GM21360 (cell line): ENCODE measurements at regions not wholly inside any gene's neighbourhood (a gene's known extent, or its start where the extent isn't known, plus 50 kb on each side); places are given as distances from the start of the nearest gene placed in this dataset.
"Not testable (repeated sequence)": the region's sequence is repeated elsewhere in the genome, so short reads cannot be mapped to it uniquely, and the experiment has no call there.

ENCODE experiments used
- ATAC-seq: cut with Tn5 transposase; IDR thresholded peaks from one replicate; pipeline ENCODE4 v1.9.1; 2021; ENCODE audit warnings: mild to moderate bottlenecking, moderate library complexity; ENCODE audit not compliant: unreplicated experiment

DNA sequence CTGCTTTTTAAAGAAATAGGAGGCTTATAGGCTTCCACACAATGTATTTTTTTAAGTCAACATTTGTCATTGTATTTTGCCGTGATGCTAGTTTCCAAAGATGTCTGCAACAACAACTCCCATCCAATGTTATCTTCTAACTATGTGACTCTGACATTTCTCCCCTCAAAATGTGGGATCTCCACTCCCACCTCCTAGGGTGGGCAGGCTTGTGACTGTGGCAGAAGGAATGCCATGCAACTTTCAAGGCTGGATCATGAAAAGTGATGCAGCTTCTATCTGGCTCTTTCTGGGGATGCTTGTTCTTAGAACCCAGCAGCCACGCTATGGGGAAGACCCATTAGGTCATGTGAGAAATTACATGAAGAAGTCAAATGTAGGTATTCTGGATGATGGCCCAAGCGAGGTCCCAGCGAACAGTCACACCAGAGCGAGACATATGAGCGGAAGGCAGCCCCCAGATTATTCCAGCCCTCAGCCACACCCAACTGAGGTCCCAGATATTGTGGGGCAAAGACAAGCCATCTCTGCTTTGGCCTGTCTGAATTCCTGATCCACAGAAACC is 124.3 kb downstream of the BDH1 start:
- no peak for ATAC-seq

DNA sequence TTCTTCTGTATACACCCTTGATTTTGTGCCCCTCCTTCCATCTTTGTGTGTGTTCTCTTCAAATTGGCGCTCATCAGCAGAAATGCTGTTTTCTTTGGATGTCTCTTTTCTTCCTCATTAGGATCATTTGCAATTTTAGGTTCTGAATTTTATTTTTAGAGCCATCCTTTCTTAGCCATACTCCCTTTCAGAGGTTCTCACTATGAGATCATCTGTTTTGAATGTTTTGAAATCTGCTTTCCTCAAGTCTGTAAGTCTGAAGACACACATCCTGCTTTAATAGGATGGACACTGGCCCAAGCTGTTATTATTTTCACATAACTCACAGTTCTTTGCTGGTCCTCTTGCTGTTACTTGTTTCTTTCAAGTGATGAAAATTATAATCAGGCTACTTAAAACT is 124.8 kb downstream of the BDH1 start:
- no peak for ATAC-seq

DNA sequence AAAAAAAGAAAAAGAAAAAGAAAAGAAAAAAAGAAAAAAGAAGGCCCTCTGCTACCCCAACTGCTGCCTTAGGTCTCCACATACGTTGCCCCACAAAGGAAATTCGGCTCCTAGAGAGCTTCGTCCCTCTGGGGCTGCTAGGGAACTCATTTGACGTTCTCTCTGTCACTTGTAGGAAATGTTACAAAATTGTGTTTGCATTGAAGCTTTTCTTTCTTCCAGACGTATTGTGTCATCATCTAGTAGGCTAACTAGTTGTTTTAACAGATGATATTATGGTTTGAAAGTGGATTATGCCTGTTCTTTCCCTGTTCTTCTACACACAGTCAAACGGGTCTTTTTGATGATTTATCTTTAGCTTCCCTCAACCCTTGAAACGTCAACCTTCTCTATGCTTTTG is 125.3 kb downstream of the BDH1 start:
- ATAC-seq: no peak

DNA sequence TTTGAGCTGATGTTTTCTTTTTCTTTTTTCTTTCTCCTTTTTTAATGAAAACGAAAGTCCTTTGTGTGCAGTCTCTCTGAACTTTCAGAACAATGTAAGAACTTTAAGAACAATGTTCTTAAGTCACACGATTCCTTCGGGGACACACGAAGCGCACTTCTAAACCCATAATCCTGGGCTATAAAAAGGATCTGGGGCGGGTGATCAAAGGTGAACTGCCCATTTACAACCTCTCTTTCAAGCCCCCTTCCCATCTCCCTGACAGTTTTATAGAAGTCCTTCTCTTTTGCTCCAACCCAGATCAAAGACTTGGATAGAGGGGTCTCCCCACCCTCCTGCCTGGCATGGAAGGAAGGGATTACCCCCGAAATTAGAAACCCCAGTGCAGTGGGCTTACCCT is 126.8 kb downstream of the BDH1 start:
- ATAC-seq: no peak

DNA sequence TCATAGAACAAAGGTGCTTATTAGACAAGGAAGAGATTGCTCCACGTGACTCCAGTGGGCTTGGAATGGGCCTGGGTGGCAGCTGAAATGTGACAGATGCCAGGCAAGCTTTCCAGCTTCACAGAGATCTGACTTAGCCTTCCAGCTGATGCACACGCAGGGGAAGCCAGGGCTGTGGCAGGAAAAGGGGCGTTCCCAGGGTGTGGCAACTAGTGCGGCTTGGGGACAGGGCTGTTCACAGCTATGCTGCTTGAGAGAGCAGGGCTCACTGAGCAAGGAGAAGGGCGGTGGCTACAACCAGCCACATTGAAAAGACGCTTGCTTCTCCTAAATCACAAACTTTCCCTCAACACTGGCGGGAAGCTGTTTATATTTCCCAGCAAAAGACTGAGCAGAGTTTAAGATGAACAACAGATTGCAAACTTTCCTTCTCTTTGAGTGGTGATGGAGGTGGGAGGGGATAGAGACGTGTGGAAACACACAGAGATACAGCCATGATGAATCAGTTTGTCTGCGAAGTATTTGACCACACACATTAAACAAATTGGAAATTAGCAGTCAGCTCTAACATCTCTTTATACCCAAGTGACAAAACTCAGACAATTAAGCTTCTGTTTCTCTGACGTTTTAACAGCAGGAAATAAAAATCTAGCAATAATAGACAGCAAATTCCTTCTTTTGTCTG is 127.5 kb downstream of the BDH1 start:
- no peak for ATAC-seq

DNA sequence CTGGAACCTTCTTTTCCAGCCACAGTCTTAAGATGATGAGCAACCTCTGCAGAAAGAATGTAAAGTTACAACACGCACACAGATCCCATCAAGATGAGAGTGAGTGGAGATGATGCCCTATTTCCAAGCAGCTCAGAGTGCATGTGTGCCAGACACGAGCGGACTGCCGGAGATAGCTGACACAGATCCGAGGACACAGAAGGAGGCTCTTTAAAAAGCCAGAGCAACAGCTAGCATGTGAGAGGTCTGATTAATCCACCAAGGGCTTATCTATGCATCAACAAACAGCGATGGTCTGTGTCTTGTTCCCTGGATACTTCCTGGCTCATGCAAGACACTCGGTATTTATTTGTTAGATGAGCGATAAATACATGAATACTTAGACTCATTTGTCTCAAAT is 128.6 kb upstream of the DLG1 start:
- ATAC-seq: no peak

DNA sequence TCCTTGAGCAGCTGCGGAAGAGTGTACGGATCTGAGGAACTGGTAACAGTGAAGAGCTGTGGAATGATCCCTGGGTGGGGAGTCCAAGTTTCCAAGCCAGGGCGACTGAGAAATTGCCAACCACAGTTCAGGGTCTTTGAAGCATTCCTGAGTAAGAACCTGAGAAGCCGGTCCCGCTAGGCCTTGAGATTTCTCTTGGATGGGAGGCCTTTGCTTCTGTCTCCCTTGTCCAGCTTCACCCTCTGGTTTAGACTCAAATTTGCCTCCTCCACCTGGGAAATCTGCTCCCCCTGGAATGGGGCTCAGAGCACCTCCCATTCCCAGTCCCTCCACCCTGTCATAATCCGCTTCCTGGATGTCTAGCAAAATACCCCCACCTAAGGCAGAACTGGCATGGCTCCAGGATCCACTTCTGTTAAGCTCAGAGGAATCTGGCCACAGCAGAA is 127.7 kb upstream of the DLG1 start:
- no peak for ATAC-seq

DNA sequence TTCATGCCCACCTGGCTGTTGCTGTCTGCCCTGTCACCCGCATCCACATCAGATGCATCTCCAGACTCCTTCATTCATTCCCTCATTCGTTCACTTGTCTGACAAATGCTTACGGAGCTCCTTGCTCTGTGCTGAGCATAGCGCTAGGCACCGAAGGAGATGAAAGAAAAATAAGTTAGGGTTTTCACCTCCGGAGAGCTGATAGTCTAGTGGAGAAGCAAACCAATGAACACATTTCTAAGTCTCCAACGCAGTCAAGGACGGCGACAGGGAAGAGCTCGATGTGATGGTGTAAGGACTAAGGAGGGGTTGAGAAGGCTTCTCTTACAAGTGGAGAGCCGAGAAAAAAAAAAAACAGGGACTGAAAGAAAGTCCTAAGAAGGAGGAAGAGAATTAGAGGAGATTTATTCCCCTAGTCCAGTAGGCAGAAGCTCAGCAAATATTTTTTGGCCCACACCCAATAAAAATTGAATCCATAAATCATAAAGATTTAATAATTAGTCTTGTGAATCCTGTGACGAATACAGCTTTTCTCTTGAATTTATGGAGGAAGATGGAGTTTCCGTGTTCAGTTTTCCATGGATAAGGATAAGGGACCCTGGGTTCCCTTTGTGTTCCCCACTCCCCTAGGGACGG is 127.2 kb upstream of the DLG1 start:
- no peak for ATAC-seq

DNA sequence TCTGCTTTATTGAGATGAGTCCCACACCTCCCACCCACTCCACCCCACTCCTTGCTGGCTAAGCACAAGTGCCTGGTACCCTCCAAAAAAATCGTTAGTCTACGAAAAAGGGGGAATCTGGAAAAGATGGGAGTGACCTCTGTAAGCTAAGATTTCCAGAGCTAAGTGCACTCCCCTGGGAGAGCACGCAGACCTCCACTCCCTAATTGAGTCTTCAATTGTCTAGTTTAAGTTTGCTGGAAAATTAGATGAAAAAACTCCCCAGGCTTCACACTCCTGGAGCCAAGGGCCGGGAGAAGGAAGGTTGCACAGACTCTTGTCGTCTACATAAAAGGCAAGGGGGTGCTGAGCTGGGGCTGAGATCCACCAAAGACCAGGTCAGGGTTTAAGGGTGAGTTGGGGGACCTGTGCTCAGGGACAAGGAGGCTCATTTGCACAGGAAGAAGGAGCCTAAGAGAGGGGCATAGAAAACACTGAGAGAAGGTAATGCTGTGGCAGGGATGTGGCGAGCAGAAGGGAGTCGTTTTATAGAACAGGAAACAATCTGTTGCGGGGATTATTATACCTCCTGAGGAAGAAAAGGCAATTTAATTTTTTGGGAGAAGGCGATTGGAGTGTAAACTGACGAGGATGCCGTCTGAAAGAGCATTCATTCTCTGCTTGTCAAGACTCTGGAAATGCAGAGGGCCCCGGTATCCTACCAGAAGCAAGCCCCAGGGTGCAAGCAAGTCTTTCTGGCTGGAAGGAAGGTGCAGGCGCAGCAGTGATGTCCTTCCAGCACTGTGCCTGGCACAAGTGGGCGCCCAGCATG is 126.5 kb upstream of the DLG1 start:
- ATAC-seq: no peak

DNA sequence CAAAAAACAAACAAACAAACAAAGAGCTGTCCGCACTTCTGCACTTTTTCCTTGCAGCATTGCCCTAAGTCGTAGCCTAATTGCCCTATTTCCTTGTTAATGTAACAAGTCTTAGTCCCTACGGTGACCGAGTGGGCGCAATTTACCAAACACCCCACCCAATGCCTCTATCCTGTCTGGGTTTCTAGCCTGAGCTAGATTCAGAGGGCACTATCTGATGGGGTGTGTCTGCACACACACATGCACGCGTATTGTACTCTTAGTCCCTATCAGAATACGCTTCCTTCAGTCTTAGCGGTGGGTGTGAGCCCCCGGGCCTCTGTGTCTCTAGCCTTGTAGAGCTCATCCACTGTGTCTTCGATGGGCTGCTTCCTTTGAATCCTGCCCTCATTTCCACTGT is 125.9 kb upstream of the DLG1 start:
- ATAC-seq: no peak

DNA sequence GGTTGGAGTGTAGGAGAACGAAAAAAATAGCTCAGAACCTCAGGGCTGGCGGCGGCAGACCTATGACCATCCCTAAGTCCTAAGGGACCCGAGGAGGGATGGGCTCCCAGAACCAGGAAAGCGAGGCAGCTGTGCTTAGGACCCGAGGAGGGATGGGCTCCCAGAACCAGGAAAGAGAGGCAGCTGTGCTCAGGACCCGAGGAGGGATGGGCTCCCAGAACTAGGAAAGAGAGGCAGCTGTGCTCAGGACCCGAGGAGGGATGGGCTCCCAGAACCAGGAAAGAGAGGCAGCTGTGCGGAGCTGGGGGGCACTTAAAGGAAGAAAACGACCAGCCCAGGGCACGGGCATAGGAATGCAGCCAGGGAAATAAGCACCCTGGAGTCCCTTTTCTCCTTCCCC is 125.0 kb upstream of the DLG1 start:
- ATAC-seq: no peak

DNA sequence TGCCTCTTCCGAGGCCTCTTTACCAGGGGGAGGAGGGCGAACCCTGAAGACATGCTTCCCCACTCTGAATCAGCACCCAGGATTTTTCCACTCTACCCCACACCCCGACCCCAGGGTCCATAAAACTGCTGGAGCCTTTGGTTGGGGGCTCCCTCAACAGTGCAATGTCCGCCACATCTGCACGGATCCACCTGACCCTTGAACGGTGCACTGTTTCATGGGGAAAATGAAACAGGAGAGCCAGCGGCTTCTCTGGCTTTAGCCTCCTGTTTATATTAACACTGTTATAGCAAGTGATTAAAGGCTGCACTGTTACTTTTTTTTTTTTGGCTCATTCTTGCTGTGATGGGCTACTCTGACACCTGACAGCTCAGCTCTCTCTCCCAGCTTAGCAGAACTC is 124.1 kb upstream of the DLG1 start:
- no peak for ATAC-seq

DNA sequence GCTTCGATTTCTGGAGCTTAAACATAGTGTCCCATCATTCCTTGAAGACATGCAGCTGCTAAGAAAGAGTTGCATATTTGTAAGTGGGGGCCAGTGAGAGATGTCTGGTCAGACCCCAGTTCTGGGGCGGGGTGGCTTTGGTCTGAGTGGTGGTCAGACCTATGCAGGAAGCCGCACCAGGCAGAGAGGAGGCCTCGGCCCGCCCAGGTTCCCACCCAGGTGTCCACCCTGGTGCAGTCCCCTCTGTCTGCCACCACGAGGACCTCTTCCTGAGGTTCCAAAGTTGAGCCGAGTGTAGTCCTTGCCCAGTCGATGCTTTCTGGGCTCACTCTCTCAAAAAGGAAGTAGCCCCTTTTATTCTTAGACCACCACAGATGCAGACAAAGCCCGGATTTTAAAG is 122.6 kb upstream of the DLG1 start:
- ATAC-seq: no peak

DNA sequence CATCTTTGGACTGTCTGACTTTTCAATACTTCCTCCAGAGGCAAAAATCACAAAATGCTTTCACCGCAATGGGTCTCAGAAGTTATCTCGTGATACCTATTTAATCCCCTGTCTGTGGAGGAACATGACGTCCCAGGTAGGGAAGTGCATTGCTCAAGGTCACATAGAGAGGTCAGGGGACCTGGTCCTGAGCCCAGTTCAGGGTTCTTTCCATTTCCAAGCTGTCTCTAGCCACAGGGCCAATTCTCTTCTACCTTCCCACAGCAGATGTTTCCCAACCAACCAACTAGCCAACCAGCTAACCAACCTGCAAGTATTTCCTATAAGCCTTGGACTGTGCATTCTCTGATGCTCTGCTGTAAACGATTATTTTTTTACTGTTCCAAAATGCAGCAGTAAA is 122.2 kb upstream of the DLG1 start:
- ATAC-seq: no peak

DNA sequence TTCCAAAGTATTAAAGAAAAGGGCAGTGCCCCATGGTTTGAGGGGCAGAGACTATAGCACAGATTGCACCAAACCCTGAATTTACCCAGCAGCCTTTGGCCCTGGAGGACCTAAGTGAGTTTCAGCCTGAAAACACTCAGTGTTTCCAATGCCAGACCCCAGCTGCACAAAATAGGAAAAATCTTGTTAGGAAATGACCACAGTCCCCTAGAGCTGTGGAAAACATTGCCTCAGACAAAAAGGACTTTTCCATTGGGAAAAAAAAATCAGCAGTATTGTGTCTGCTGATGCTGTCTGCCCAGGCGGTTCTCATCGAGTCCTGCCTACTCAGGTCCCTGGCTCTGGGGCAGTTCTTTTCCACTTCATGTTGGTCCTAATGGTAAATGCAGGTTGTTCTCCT is 121.7 kb upstream of the DLG1 start:
- no peak for ATAC-seq

DNA sequence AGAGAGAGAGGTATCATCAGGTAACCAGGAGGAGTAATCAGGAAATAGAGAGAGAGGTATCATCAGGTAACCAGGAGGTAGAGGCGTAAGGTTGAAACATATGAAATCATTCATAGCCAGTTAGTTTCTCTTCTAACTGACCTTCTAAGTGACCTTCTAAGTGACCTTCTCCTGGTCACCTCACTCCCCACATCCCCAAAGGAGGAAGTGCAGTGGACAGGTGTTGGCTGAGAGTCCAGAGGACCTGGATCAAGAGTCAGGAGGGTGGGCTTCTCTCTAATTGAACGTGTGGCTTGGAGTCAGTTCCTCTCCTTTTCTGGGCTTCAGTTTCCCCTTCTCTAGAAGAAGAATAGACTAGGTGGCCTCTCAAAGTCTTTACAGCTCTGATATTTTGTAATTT is 121.3 kb upstream of the DLG1 start:
- ATAC-seq: no peak

DNA sequence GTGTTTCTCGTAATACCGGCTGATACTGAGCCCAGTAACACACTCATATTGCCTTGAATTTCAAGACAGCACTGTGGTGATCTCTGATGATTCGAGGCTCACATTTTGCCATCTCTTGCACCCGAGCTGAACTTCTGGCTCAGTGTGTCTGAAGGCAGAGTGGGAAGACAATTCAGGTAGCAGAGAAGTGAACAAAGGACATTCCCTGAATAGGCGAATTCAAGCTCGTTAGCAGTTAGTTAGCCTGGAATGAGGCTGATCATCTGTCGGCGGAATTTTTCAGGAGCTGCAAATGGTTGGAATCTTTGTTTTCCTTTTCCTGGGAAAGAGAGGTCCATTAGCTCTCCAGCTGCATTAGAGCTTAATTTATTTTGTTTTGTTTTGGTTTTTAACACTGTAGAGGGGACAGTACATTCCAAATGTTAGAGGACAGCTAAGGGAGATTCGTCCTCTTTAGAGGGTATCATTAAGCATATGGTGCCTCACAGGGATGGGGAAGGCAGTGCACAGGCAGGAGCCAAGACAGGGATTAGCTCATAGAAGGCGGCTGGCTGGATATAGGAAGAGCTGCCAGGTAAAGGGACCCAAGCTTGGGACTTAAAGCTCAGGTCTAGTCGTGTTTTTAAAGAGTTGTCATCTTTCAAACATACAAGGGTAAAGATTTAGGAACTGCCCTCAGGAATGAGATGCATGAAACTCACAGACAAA is 119.7 kb upstream of the DLG1 start:
- ATAC-seq: no peak

DNA sequence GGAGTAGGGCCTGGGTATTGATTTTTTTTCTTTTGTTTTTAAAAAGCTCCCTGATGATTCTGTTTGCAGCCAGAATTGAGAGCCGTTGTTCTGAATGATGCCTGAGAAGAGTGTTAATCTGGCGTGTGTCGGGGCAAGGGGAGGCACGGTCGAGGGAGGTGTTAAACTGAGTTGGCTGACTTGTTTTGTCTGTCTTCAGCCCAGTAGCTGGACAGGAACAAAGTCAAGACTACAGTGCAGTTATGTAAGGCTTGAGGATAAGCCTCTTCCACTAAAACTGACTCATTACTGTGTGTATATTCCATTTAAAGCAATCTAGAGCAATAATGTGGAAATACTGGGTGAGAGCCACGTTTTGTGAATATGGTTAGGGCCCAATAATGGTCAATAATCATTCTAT is 119.0 kb upstream of the DLG1 start:
- ATAC-seq: no peak

DNA sequence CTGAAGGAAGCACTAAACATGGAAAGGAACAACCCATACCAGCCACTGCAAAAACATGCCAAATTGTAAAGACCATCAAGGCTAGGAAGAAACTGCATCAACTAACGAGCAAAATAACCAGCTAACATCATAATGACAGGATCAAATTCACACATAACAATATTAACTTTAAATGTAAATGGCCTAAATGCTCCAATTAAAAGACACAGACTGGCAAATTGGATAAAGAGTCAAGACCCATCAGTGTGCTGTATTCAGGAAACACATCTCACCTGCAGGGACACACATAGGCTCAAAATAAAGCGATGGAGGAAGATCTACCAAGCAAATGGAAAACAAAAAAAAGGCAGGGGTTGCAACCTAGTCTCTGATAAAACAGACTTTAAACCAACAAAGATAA is 113.5 kb upstream of the DLG1 start:
- ATAC-seq: not testable (repeated sequence)

DNA sequence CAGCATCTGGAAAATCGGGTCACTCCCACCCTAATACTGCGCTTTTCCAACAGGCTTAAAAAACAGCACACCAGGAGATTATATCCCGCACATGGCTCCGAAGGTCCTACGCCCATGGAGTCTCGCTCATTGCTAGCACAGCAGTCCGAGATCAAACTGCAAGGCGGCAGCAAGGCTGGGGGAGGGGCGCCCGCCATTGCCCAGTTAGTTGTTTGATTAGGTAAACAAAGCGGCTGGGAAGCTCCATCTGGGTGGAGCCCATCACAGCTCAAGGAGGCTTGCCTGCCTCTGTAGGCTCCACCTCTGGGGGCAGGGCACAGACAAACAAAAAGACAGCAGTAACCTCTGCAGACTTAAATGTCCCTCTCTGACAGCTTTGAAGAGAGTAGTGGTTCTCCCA is 111.8 kb upstream of the DLG1 start:
- ATAC-seq: not testable (repeated sequence)
